ENCODE measurements at regions not wholly inside any gene's neighbourhood (a gene's known extent, or its start where the extent isn't known, plus 50 kb on each side); places are given as distances from the start of the nearest gene placed in this dataset.

GRCh38 chr1:22352896-22353295 lies 98.8 kb upstream of the ZBTB40 start:
- TF ChIP-seq CTCF (IDR thresholded peaks at IDR 0.05; ENCODE audit: control extremely low read depth in 1 of 3, insufficient read depth in 1 of 3, low read depth in 1 of 3, low read length in 3 of 3) (no peak), GABPA (IDR thresholded peaks at IDR 0.05; ENCODE audit: borderline replicate concordance, insufficient read depth, low read length) (no peak), EZH2 (IDR thresholded peaks at IDR 0.05; ENCODE audit: low read depth, low read length, severe bottlenecking) (no peak), HDAC2 (IDR thresholded peaks at IDR 0.05; ENCODE audit: borderline replicate concordance in 1 of 2, low read depth in 2 of 2, low read length in 2 of 2) (no peak), RAD21 (IDR thresholded peaks at IDR 0.05 in 1 of 2, conservative IDR thresholded peaks at IDR 0.05 in 1 of 2; ENCODE audit: low read depth in 2 of 2, low read length in 2 of 2) (no peak), SP1 (IDR thresholded peaks at IDR 0.05; ENCODE audit: low read depth, low read length) (no peak), POLR2A (IDR thresholded peaks at IDR 0.05; ENCODE audit: control extremely low read depth in 1 of 2, low read depth in 2 of 2, low read length in 2 of 2) (no peak), TEAD4 (IDR thresholded peaks at IDR 0.05; ENCODE audit: low read depth, low read length) (no peak), SIN3A (conservative IDR thresholded peaks at IDR 0.05 in 1 of 2, IDR thresholded peaks at IDR 0.05 in 1 of 2; ENCODE audit: low read depth in 1 of 2, low read length in 2 of 2) (no peak), ATF3 (IDR thresholded peaks at IDR 0.05; ENCODE audit: insufficient read depth, low read depth, low read length) (no peak), EP300 (IDR thresholded peaks at IDR 0.05; ENCODE audit: borderline replicate concordance in 1 of 2, low read depth in 2 of 2, low read length in 2 of 2) (no peak)

Measured in H1 (cell line).